NB4 (cell line): ENCODE measurements at regions not wholly inside any gene's neighbourhood (a gene's known extent, or its start where the extent isn't known, plus 50 kb on each side); places are given as distances from the start of the nearest gene placed in this dataset.

ENCODE experiments used
- CTCF ChIP-seq: IDR thresholded peaks from one replicate; pipeline ENCODE4 v1.5.1; 2012; ENCODE audit warnings: low read depth, low read length
- MYC ChIP-seq: IDR thresholded peaks from 2 replicates; pipeline ENCODE4 v1.6.1; 2011; ENCODE audit warnings: low read depth, low read length
- POLR2A ChIP-seq: IDR thresholded peaks from 2 replicates; pipeline ENCODE4 v1.6.1; 2011; ENCODE audit warnings: mild to moderate bottlenecking; ENCODE audit not compliant: insufficient read length; ENCODE audit errors: extremely low read depth

GRCh38 chr13:54165581-54166215 lies 1137.1 kb downstream of the OLFM4 start:
- no peak for TF ChIP-seq CTCF
- no peak for TF ChIP-seq POLR2A
- TF ChIP-seq MYC: no peak
